A172 (cell line): ENCODE measurements at regions not wholly inside any gene's neighbourhood (a gene's known extent, or its start where the extent isn't known, plus 50 kb on each side); places are given as distances from the start of the nearest gene placed in this dataset.
"Not testable (repeated sequence)": the region's sequence is repeated elsewhere in the genome, so short reads cannot be mapped to it uniquely, and the experiment has no call there.

Source experiments
- DNase-seq: peaks from one replicate; pipeline ENCODE4 v3.0.0-alpha.2; 2015; ENCODE audit warnings: low spot score

- DNase-seq: no peak
Measured at GRCh38 chr10:4448030-4448429, 378.0 kb upstream of the AKR1E2 start.

GRCh38 chr10:4443419-4443818, 382.6 kb upstream of the AKR1E2 start:
- DNase-seq: no peak

- no peak for DNase-seq
Measured at GRCh38 chr10:4442296-4442695, 383.7 kb upstream of the AKR1E2 start.

DNA sequence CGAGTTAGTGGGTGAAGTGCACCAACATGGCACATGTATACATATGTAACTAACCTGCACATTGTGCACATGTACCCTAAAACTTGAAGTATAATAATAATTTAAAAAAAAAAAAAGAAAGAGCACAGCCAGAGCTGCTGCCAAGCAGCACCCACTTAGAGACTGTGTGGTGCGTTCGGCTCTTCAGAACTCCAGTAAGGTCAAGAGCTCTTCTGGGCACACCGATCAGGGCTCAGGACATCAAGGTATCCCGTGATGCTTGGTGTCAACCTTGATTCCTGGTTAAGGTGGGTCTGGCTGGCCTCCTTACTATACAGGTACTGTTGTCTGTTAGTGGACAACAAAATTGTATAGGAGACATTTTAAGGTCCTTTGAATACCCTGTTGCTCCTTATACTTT, 385.7 kb upstream of the AKR1E2 start:
- no peak for DNase-seq

DNA sequence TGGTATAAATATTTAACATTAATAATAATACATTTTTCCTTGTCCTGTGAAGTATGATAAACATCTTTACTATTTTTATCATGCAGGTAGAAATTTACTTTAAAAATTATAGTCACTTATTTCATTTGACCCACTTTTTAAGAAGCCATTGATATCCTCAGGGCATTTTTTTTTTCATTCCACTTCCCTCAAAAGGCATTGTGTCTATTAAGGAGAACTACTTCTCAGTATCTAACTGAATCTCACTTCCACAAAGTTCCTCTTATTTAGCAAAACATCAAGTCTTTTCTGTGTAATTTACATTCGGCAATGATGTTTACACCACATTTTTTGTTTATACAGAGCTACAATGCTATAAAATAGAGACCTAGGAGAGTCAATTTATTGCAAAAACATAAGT, 388.2 kb upstream of the AKR1E2 start:
- no peak for DNase-seq

GRCh38 chr10:4437061-4437460, 388.9 kb upstream of the AKR1E2 start:
- DNase-seq: no peak

- no peak for DNase-seq
Measured at GRCh38 chr10:4436103-4436502, 389.9 kb upstream of the AKR1E2 start.

- DNase-seq: no peak
Measured at GRCh38 chr10:4434516-4435071, 391.4 kb upstream of the AKR1E2 start.

DNA sequence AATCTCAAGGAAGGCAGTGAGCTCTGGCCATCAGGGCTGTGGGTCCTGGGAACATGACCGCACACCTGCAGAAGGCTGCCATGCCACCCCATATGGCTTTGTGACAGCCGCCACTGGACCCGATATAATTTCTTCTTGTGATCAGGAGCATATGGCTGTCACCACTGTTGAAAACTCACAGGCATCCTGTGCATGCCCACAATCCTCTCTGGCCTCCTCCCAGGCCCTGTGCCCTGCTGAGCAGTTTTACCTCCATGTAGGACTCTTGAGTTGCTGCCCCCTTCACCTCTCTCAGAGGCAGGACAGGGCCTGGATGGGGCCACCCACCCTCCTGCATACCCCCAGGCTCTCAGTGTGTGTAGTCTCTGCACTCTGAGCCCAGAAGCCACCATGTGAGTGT, 391.9 kb upstream of the AKR1E2 start:
- DNase-seq: no peak

GRCh38 chr10:4431114-4431863, 394.7 kb upstream of the AKR1E2 start:
- DNase-seq: peak; percentile 79

GRCh38 chr10:4429571-4429970, 396.4 kb upstream of the AKR1E2 start:
- DNase-seq: no peak

DNA sequence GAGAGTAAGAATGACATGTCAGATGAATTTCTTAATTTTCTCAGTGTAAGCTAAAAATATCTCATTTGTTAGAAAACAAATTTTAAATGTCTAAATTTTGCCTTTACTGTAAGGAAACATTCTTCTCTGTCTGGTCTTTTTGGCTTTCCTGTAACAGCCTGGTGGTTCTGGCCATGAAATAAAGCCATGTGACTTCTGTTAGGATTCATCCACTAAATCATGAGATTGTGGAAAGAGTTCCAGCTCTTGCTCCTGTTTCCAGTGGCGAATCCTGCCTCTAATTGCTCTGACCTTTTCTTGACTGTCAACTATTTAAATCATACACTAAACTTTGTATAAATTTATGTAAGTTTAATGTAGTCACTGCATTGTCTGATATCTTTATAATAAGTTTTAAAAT, 398.5 kb upstream of the AKR1E2 start:
- DNase-seq: no peak

DNA sequence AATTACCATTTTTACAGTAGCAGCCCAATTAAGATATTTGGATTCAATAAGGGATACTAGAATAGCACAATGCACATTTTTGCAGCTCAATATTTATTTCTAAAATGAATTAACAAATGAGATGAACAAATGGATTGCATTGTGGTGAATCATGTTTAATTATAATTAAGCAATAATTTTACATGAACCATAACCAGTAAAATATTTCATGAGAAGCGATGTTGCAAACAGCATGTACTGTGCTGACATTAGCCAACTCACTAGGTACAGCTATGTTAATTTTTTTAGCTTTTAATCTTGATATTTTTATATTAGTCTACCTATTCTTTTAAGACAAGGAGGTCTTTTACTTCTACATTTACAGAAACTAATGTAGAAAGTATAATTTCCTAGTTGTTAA, 399.1 kb upstream of the AKR1E2 start:
- DNase-seq: no peak

DNA sequence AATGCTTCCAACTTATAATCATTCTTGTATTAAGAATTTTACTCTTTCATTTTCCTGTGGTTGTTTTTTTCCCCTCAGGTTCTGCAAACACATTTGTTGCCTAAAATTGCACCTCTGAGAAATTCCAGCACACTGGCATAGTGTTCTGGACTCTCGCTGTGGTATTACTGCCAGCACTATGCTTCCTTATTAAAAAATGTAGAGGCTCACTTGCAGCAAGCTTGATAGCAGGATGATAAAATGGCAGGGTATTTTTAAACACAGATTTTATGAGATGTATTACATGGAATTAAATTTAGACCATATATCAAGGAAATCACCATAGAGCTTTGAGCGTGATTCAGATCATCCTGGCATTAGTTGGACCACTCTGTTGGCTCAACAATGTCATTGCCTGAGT, 416.7 kb upstream of the AKR1E2 start:
- no peak for DNase-seq

DNA sequence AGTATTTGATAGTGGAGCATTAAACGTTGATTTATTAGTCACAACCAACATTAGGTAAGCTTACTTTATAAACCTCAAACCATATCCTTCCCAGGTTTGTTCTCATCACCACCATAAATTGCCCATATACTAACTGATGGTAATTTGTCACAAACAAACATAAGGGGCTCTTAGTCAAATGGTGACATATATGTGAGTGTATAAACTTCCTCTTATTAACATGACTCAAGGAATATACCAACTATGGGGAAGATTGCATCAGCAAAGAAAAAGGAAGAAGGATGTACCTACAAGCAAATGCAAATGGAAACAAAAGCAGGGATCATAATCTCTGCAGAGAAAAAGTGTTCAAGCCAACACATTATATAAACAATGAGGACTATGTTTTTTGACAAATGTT, 418.2 kb upstream of the AKR1E2 start:
- DNase-seq: peak; percentile 48

- DNase-seq: no peak
Measured at GRCh38 chr10:4405828-4406227, 420.2 kb upstream of the AKR1E2 start.

DNA sequence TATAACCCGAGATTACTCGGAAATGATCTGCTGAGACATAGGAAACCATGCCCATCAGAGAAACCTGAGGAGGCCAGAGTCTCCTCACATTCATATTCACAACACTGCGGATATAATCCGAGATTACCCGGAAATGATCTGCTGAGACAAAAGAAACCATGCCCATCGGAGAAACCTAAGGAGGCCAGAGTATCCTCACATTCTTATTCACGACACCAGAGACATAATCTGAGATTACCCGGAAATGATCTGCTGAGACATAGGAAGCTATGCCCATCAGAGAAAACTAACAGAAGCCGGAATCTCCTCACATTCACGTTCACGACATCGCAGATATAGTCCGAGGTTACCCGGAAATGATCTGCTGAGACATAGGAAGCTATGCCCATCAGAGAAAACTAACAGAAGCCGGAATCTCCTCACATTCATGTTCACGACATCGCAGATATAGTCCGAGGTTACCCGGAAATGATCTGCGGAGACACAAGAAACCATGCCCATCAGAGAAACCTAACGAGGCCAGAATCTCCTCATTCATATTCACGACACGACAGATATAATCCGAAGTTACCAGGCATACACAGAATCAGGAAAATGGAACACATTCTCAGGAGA, 422.3 kb upstream of the AKR1E2 start:
- DNase-seq: no peak

DNA sequence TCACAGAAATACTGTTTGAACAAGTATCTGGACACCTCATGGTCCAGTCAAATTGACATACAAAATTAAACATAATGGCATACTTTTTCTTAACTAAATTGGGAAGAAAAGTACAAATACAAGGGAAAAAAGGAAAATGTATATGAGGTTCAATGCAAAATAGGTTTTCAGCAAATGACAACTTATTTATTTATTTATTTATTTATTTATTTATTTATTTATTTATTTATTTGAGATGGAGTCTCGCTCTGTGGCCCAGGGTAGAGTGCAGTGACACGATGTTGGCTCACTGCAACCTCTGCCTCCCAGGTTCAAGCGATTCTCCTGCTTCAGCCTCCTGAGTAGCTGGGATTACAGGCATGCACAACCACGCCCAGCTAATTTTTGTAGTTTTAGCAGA, 424.9 kb upstream of the AKR1E2 start:
- DNase-seq: not testable (repeated sequence)

DNA sequence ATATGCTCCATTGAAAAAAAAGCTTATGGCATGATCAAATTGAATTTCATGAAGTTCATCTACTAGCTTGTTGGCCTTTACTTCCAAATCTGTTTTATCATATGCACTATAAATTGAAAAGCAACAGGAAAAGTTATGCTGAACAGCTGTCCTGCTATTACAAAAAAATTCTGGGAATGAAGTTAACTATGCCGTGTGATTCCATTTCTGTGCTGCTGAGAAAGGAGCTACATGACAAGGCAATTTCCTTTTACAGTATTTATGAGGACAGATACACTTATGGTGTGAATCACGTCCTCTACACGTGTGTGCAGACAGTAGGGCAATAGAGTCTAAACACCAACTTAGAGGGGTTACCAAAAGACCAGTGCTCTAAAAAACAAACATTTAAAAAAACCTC, 426.5 kb upstream of the AKR1E2 start:
- DNase-seq: no peak

GRCh38 chr10:4398602-4399001, 427.4 kb upstream of the AKR1E2 start:
- no peak for DNase-seq

DNA sequence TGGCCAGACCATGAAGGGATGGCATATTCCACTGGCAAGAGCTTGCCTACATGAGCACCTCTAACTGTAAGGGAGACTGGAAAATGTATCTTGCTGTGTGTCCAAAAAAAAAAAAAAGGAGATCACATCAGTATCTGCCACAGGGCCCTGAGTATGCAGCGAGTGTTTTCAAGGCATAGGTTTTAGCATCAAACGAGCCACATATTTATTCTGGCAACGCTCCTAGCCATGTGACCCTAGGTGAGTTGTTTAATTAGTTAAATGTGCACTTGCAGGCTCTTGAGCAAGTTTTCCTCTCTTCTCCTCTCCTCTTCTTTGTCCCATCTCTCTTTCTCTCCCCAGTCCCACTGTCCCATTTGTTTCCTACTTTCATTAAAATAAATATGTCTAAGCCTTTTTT, 428.7 kb upstream of the AKR1E2 start:
- no peak for DNase-seq

DNA sequence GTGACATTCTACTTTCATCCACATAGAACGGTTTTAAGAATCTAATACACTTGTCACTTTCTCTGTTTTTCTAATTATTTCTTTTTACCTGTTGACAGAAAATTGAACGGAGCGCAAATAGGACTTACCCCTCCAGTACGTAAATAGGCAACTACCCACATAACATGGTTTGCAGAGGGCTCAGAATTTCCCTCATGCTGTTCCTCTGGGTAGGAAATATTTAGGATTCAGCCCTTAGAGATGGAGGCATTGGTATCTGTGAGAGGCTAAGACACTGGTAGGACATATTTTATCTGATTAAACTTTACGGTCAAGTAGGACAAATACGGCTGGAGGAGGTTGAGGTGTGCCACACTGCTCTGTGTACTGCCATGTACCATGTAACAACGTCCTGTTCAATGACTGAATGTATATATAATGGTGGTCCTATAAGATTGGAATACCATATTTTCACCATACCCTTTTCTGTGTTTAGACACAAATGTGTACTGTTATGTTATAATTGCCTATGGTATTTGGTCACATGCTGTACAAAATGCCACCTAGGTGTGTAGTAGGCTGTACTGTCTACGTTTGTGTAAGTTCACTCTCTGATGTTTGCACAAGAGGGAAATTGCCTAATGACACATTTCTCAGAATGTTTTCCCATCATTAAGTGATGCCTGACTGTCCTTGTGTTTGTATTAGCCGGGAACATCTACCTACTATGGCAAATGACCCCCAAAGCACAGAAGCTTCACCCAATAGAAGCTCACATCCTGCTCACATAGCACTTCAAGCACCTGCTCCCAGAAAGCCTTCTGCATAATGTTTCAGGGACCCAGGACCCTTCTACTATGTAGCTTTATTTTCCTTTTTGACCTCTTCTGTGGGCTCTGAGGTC, 429.4 kb upstream of the AKR1E2 start:
- no peak for DNase-seq

DNA sequence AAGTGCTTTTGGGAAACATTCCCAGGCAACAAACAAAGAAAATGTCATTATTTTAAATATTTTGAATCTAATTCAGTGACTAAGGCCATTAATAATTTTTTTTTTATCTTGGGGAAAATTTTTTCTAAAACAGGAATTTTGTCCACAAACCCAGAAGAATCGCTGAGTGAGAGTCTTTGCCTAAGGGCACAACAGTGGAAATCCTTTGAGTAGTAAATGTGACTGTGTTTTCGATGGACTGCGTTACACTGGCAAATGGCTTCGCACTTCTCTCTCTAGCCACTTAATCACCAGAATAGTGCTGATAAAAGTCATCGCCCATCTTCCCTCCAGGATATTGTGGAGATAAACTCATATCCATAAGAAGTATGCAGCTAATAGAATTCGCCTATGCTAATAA, 430.3 kb upstream of the AKR1E2 start:
- DNase-seq: no peak
